ENCODE measurements at regions not wholly inside any gene's neighbourhood (a gene's known extent, or its start where the extent isn't known, plus 50 kb on each side); places are given as distances from the start of the nearest gene placed in this dataset.

GRCh38 chr4:178202422-178202821 lies 760.2 kb upstream of the AGA start:
- Histone ChIP-seq H3K27me3 (ENCODE audit: insufficient read depth, poor library complexity, severe bottlenecking) (no peaks in the 10 kb centered on the region), H3K4me3 (replicated peaks; ENCODE audit: insufficient read depth, low read length) (no peak overlapping the region), H3K27ac (replicated peaks) (no peak overlapping the region)
- TF ChIP-seq CTCF (IDR thresholded peaks at IDR 0.05; ENCODE audit: insufficient read depth, low read length) (no peak), REST (IDR thresholded peaks at IDR 0.05; ENCODE audit: insufficient replicate concordance, low read depth) (no peak), POLR2AphosphoS5 (IDR thresholded peaks at IDR 0.05; ENCODE audit: low read depth) (no peak), SPI1 (IDR thresholded peaks at IDR 0.05; ENCODE audit: borderline replicate concordance, low read depth) (no peak), GABPA (IDR thresholded peaks at IDR 0.05; ENCODE audit: low read depth) (no peak)
- no peak for DNase-seq (ENCODE audit: low read depth in 1 of 2, low spot score in 1 of 2)

GRCh38 chr4:178205826-178206225 lies 763.6 kb upstream of the AGA start:
- Histone ChIP-seq H3K27ac (replicated peaks) (no peak overlapping the region), H3K27me3 (ENCODE audit: insufficient read depth, poor library complexity, severe bottlenecking) (no peaks in the 10 kb centered on the region), H3K4me3 (replicated peaks; ENCODE audit: insufficient read depth, low read length) (no peak overlapping the region)
- DNase-seq (ENCODE audit: low read depth in 1 of 2, low spot score in 1 of 2), result no peak
- TF ChIP-seq POLR2AphosphoS5 (IDR thresholded peaks at IDR 0.05; ENCODE audit: low read depth), result no peak
- no peak for TF ChIP-seq GABPA (IDR thresholded peaks at IDR 0.05; ENCODE audit: low read depth)
- no peak for TF ChIP-seq CTCF (IDR thresholded peaks at IDR 0.05; ENCODE audit: insufficient read depth, low read length)
- TF ChIP-seq SPI1 (IDR thresholded peaks at IDR 0.05; ENCODE audit: borderline replicate concordance, low read depth), result no peak
- TF ChIP-seq REST (IDR thresholded peaks at IDR 0.05; ENCODE audit: insufficient replicate concordance, low read depth), result no peak

GRCh38 chr4:178215309-178215708 lies 773.1 kb upstream of the AGA start:
- DNase-seq (ENCODE audit: low read depth in 1 of 2, low spot score in 1 of 2), result no peak

More at GRCh38 chr4:178215309-178215708, 773.1 kb upstream of the AGA start:
- no peak overlapping the region for H3K27ac ChIP-seq (replicated peaks)
- TF ChIP-seq SPI1 (IDR thresholded peaks at IDR 0.05; ENCODE audit: borderline replicate concordance, low read depth), result no peak
- no peak for TF ChIP-seq POLR2AphosphoS5 (IDR thresholded peaks at IDR 0.05; ENCODE audit: low read depth)
- no peak for TF ChIP-seq GABPA (IDR thresholded peaks at IDR 0.05; ENCODE audit: low read depth)
- no peak for TF ChIP-seq CTCF (IDR thresholded peaks at IDR 0.05; ENCODE audit: insufficient read depth, low read length)
- TF ChIP-seq REST (IDR thresholded peaks at IDR 0.05; ENCODE audit: insufficient replicate concordance, low read depth), result no peak
- no peak overlapping the region for H3K4me3 ChIP-seq (replicated peaks; ENCODE audit: insufficient read depth, low read length)
- H3K27me3 ChIP-seq (ENCODE audit: insufficient read depth, poor library complexity, severe bottlenecking), result no peaks in the 10 kb centered on the region

All from HL-60 (cell line).